Mesendoderm (in vitro differentiated cells): ENCODE measurements at regions not wholly inside any gene's neighbourhood (a gene's known extent, or its start where the extent isn't known, plus 50 kb on each side); places are given as distances from the start of the nearest gene placed in this dataset.
A peak's percentile ranks its signal among the peaks of the same experiment; 100 is the strongest.

Experiments
- DNase-seq: peaks from one replicate; pipeline ENCODE4 v3.0.0; 2013
- H2AK5ac ChIP-seq: 2 replicates; pipeline ENCODE4 v1.6.1; 2013; ENCODE audit warnings: low read length, inconsistent platforms
- H2BK120ac ChIP-seq: 2 replicates; pipeline ENCODE4 v1.6.1; 2013; ENCODE audit warnings: low read depth, mild to moderate bottlenecking, low read length, moderate library complexity, mixed read lengths
- H2BK15ac ChIP-seq: replicated peaks from 2 replicates; pipeline ENCODE4 v1.6.1; 2013; ENCODE audit warnings: low read depth, mild to moderate bottlenecking, moderate library complexity
- H2BK5ac ChIP-seq: 2 replicates; pipeline ENCODE4 v1.6.1; 2013; ENCODE audit warnings: low read length, inconsistent platforms
- H3K18ac ChIP-seq: 2 replicates; pipeline ENCODE4 v1.6.1; 2013; ENCODE audit warnings: mild to moderate bottlenecking, low read length, mixed read lengths
- H3K23ac ChIP-seq: one replicate; pipeline ENCODE4 v1.6.1; 2013; ENCODE audit warnings: low read length
- H3K27ac ChIP-seq: 2 replicates; pipeline ENCODE4 v1.5.1; 2013; ENCODE audit warnings: low read depth, mild to moderate bottlenecking, inconsistent platforms, low read length, moderate library complexity
- H3K27me3 ChIP-seq: 2 replicates; pipeline ENCODE4 v1.6.1; 2013; ENCODE audit warnings: low read length, control low read depth, mild to moderate bottlenecking, inconsistent platforms; ENCODE audit not compliant: insufficient read depth, poor library complexity
- H3K36me3 ChIP-seq: 2 replicates; pipeline ENCODE4 v1.6.1; 2013; ENCODE audit warnings: low read length, inconsistent platforms; ENCODE audit not compliant: control insufficient read depth, insufficient read depth
- H3K4ac ChIP-seq: one replicate; pipeline ENCODE4 v1.6.1; 2013; ENCODE audit warnings: low read depth, mild to moderate bottlenecking, low read length, moderate library complexity
- H3K4me1 ChIP-seq: 2 replicates; pipeline ENCODE4 v1.6.1; 2013; ENCODE audit warnings: low read depth, low read length, inconsistent platforms; ENCODE audit not compliant: control insufficient read depth
- H3K4me2 ChIP-seq: 2 replicates; pipeline ENCODE4 v1.6.1; 2013; ENCODE audit warnings: low read length
- H3K4me3 ChIP-seq: 2 replicates; pipeline ENCODE4 v1.5.1; 2013; ENCODE audit warnings: mild to moderate bottlenecking, low read length
- H3K56ac ChIP-seq: one replicate; pipeline ENCODE4 v1.6.1; 2013; ENCODE audit warnings: low read length
- H3K79me1 ChIP-seq: 2 replicates; pipeline ENCODE4 v1.6.1; 2013; ENCODE audit warnings: low read length, inconsistent platforms
- H3K79me2 ChIP-seq: 2 replicates; pipeline ENCODE4 v1.6.1; 2013; ENCODE audit warnings: mild to moderate bottlenecking, low read length; ENCODE audit not compliant: control insufficient read depth, insufficient read depth
- H3K9ac ChIP-seq: 2 replicates; pipeline ENCODE4 v1.6.1; 2013; ENCODE audit warnings: low read length, inconsistent platforms
- H4K5ac ChIP-seq: one replicate; pipeline ENCODE4 v1.6.1; 2013; ENCODE audit warnings: low read length
- H4K8ac ChIP-seq: one replicate; pipeline ENCODE4 v1.6.1; 2013; ENCODE audit warnings: low read depth, mild to moderate bottlenecking, control low read depth, low read length, moderate library complexity
- WGBS: extraction: QIAGEN DNeasy Blood & Tissue Kit; methylation state at CpG from one replicate; pipeline ENCODE4 v1.1.7; 2013; ENCODE audit warnings: low lambda C conversion rate, missing lambda C conversion rate; ENCODE audit not compliant: insufficient coverage; ENCODE audit errors: extremely low coverage; 5-methylcytosine and 5-hydroxymethylcytosine counted together

- Histone ChIP-seq H3K23ac (no peak overlapping the region), H3K27ac (peak overlapping the region; percentile 2), H2BK5ac (no peak overlapping the region), H3K79me2 (no peaks in the 10 kb centered on the region), H3K36me3 (no peaks in the 10 kb centered on the region), H2BK120ac (no peak overlapping the region), H3K4ac (no peak overlapping the region), H2AK5ac (no peak overlapping the region), H4K8ac (no peak overlapping the region), H3K9ac (no peak overlapping the region), H3K27me3 (no peaks in the 10 kb centered on the region), H3K4me3 (no peak overlapping the region), H3K4me2 (no peak overlapping the region), H3K18ac (no peak overlapping the region), H2BK15ac (no peak overlapping the region), H4K5ac (no peak overlapping the region), H3K79me1 (no peaks in the 10 kb centered on the region), H3K4me1 (no peaks in the 10 kb centered on the region), H3K56ac (no peak overlapping the region)
- peak; percentile 38 for DNase-seq
- no CpG with 5 or more reads among the region's 3 CpGs for WGBS
Observed at GRCh38 chr11:44670794-44671193, 56.0 kb upstream of the TSPAN18 start.

- Histone ChIP-seq H4K8ac (no peak overlapping the region), H3K36me3 (no peaks in the 10 kb centered on the region), H3K4ac (no peak overlapping the region), H2AK5ac (no peak overlapping the region), H4K5ac (no peak overlapping the region), H3K4me2 (no peak overlapping the region), H3K27me3 (no peaks in the 10 kb centered on the region), H3K9ac (no peak overlapping the region), H3K4me1 (no peaks in the 10 kb centered on the region), H2BK120ac (no peak overlapping the region), H2BK5ac (no peak overlapping the region), H2BK15ac (no peak overlapping the region), H3K79me2 (no peaks in the 10 kb centered on the region), H3K4me3 (no peak overlapping the region), H3K18ac (no peak overlapping the region), H3K79me1 (no peaks in the 10 kb centered on the region), H3K27ac (no peak overlapping the region), H3K56ac (no peak overlapping the region), H3K23ac (no peak overlapping the region)
- no CpG with 5 or more reads among the region's 1 CpG for WGBS
- DNase-seq = peak; percentile 69
Observed at GRCh38 chr11:44671234-44671633, 55.5 kb upstream of the TSPAN18 start.

GRCh38 chr11:44673688-44674087 is 53.1 kb upstream of the TSPAN18 start:
- no peak for DNase-seq

GRCh38 chr11:44674809-44675208 is 52.0 kb upstream of the TSPAN18 start:
- H4K5ac ChIP-seq = no peak overlapping the region
- H2BK15ac ChIP-seq = no peak overlapping the region
- no peak overlapping the region for H3K18ac ChIP-seq
- H3K4me2 ChIP-seq = no peak overlapping the region
- H3K36me3 ChIP-seq = no peaks in the 10 kb centered on the region
- H3K4ac ChIP-seq = no peak overlapping the region
- H3K9ac ChIP-seq = no peak overlapping the region
- no peak overlapping the region for H3K56ac ChIP-seq
- H4K8ac ChIP-seq = no peak overlapping the region
- H3K4me3 ChIP-seq = no peak overlapping the region
- no peaks in the 10 kb centered on the region for H3K79me1 ChIP-seq
- H2AK5ac ChIP-seq = no peak overlapping the region
- no peak overlapping the region for H3K27ac ChIP-seq
- no peak overlapping the region for H2BK5ac ChIP-seq
- WGBS = no CpG with 5 or more reads among the region's 5 CpGs
- no peak for DNase-seq
- H3K23ac ChIP-seq = no peak overlapping the region
- no peaks in the 10 kb centered on the region for H3K79me2 ChIP-seq
- H3K27me3 ChIP-seq = no peaks in the 10 kb centered on the region
- no peak overlapping the region for H2BK120ac ChIP-seq
- no peaks in the 10 kb centered on the region for H3K4me1 ChIP-seq

More at GRCh38 chr11:44673688-44674087, 53.1 kb upstream of the TSPAN18 start:
- H3K4me1 ChIP-seq = no peaks in the 10 kb centered on the region
- H4K8ac ChIP-seq = no peak overlapping the region
- H3K79me2 ChIP-seq = no peaks in the 10 kb centered on the region
- H3K79me1 ChIP-seq = no peaks in the 10 kb centered on the region
- no peak overlapping the region for H2BK5ac ChIP-seq
- H2BK15ac ChIP-seq = no peak overlapping the region
- H3K4ac ChIP-seq = no peak overlapping the region
- no peaks in the 10 kb centered on the region for H3K27me3 ChIP-seq
- no peak overlapping the region for H3K23ac ChIP-seq
- H4K5ac ChIP-seq = no peak overlapping the region
- H3K36me3 ChIP-seq = no peaks in the 10 kb centered on the region
- H3K56ac ChIP-seq = no peak overlapping the region
- H3K27ac ChIP-seq = no peak overlapping the region
- no peak overlapping the region for H2BK120ac ChIP-seq
- no peak overlapping the region for H3K9ac ChIP-seq
- H2AK5ac ChIP-seq = no peak overlapping the region
- H3K4me2 ChIP-seq = no peak overlapping the region
- H3K4me3 ChIP-seq = no peak overlapping the region
- no peak overlapping the region for H3K18ac ChIP-seq
- WGBS = no CpG with 5 or more reads among the region's 5 CpGs

- no peaks in the 10 kb centered on the region for H3K36me3 ChIP-seq
- no peak overlapping the region for H3K4me3 ChIP-seq
- no peak overlapping the region for H2BK5ac ChIP-seq
- H4K5ac ChIP-seq = no peak overlapping the region
- H4K8ac ChIP-seq = no peak overlapping the region
- no peak overlapping the region for H3K18ac ChIP-seq
- no peak overlapping the region for H3K4me2 ChIP-seq
- no peak overlapping the region for H3K23ac ChIP-seq
- no peak overlapping the region for H3K9ac ChIP-seq
- H2BK15ac ChIP-seq = no peak overlapping the region
- no peaks in the 10 kb centered on the region for H3K79me1 ChIP-seq
- no peaks in the 10 kb centered on the region for H3K27me3 ChIP-seq
- H3K79me2 ChIP-seq = no peaks in the 10 kb centered on the region
- no peak overlapping the region for H2BK120ac ChIP-seq
- no peak overlapping the region for H2AK5ac ChIP-seq
- H3K4ac ChIP-seq = no peak overlapping the region
- no peak overlapping the region for H3K56ac ChIP-seq
- DNase-seq = no peak
- WGBS = no CpG with 5 or more reads among the region's 1 CpG
- H3K4me1 ChIP-seq = no peaks in the 10 kb centered on the region
- no peak overlapping the region for H3K27ac ChIP-seq
Observed at GRCh38 chr11:44675906-44676305, 50.9 kb upstream of the TSPAN18 start.
